Hepatic stellate cell (primary cell): ENCODE measurements at regions not wholly inside any gene's neighbourhood (a gene's known extent, or its start where the extent isn't known, plus 50 kb on each side); places are given as distances from the start of the nearest gene placed in this dataset.

Experiments used
- DNase-seq: peaks from one replicate; pipeline ENCODE4 v3.0.0; 2011; ENCODE audit warnings: low spot score

DNA sequence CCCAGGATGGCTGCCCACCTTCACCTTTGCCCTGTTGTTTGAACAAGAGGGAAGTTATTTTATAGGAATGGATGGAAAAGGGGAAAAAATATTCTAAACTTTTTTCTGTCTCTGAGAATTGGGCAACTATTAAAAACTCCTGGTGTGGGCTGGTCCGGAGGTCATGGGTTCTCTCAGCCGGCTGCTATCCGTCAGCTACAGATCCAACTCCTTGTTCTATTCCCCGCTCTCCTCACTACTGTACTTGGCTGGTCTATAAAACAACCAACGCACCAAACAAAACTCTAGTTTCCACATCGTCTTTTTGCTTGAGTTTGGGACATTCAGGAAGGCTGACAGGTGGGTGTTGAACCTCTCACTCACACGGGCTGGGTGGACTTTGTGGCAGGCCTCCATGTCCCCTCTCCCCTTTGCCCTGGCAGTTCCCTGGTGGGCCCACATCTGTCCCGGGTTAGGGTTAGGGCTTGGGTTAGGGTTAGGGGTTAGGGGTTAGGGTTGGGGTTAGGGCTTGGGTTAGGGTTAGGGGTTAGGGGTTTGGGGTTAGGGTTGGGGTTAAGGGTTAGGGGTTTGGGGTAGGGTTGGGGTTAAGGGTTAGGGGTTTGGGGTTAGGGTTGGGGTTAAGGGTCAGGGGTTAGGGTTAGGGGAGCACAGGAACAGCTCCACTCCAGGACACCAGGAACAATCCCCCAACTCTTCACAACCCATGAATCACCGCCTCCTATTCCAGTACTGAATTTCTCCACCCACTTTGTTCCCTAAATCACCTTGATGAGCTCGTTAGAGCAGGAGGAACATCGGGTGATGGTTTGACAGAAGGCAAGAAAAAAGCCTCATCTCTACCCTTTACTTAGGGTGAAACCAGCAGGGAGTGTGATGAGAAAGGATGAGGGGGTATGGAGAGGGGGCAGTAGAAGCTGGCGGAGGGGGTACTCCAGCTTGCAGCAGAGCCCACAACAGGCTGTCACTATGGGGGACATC, 302.1 kb upstream of the IRX4 start:
- no peak for DNase-seq

DNA sequence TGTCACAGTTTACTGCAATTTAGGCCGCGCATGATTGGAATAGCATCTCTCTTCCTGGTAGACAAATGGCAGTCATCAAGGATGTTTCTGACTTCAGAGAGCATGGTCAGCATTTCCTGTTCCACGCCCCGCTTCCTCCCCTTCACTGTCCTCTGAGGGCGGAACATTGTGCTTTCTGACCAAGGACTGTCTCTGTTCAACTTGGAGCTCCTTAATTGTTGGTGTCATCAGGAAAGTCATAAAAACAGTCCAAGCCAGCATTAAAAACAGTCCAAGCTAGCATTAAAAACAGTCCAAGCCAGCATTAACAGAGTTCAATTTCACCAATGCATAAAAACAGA, 301.3 kb upstream of the IRX4 start:
- DNase-seq, result no peak

DNA sequence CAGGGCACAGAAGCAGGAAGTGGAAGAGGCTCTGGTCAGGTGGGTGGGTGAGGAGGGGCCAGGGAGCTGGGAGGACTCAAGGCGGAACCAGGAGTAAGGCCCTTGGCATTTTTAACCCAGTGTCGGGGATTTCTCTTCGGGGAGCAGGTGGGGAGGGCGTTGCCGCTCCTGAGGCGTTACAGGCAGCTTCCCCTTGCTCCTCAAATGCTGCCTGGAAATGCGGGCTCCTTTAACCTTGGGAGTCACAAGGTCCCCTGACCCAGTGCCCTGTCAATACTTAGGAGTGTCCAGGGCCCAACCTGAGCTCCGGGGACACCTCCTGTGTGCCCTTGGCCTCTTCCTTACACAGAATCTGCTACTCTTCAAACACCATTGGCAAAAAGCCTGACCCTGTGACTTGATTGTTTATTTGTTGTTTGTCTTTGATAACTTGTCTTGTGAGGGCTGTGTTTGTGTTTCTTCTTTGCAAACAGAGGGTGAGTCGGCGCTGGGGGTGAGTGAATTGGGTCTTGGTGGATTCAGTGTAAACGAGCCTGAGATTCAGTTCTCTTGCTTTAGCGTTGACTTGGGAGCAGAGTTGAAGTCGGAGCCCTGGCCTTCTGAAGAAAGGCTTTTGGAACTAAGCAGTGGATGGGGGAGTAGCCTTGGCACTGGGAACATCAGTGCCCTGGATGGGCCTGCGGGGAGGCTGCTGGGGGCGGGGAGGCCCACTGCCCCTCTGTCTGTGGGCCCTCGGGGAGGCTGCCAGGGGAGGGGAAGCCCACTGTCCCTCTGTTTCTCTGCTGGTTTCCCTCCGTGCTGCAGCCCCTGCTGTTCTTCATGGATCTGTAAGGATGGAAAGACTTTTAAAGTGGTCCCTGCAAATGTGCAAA, 300.7 kb upstream of the IRX4 start:
- no peak for DNase-seq

DNA sequence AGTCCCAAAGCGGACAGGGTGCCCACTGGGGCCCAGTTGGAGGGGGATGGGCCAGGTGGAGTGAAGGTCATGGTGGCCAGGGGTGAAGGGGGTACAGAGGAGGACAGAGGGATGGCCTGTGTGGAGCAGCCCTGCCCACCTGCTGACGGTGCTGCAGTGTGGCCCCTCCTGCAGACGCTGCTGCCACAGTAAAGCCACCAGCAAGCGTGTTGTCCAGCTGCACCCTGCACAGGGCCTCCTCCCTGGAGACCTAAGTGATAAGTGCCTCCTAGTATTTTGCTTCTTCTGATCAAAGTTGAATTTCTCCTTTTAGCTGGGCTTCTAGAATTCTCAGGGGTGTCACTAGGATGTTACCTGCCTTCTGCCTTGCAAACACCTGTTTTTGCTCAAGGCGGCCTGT, 299.3 kb upstream of the IRX4 start:
- DNase-seq, result no peak

DNA sequence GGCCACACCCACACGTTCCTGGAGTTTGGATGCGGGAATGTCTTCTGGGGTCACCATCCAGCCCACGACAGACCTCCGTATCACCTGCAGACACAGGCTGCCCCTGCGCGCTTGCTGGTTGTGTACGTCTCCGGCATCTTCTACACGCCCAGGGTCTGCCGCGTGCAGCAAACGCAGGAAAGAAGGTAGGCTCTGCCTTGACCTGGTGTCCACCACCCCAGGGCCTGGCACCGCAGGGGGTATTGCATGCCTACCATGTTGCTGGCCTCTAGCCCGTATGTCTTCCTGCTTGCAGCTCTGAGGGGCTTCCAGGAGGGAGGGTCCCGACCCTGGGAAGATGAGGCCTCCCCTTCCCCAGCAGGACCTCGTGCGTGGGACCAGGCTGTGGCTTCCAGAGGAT, 298.8 kb upstream of the IRX4 start:
- no peak for DNase-seq

DNA sequence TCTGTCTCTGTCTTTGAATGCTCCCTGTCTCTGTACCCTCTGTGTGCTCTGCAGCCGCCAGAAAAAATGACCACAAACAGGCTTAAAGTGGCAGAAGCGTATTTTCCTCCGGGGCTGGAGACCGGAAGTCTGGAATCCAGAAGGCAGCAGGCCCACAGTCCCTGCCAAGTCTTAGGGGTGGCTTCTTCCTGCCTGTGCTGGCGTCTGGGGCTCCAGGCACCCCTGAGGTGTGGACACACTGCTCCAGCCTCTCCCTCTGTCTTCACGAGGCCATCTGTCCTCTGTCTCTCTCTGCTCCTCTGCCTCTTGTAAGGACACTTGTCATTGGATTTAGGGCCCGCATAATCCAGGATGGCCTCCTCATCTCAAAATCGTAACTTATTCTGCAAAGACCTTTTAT, 298.4 kb upstream of the IRX4 start:
- DNase-seq, result no peak

DNA sequence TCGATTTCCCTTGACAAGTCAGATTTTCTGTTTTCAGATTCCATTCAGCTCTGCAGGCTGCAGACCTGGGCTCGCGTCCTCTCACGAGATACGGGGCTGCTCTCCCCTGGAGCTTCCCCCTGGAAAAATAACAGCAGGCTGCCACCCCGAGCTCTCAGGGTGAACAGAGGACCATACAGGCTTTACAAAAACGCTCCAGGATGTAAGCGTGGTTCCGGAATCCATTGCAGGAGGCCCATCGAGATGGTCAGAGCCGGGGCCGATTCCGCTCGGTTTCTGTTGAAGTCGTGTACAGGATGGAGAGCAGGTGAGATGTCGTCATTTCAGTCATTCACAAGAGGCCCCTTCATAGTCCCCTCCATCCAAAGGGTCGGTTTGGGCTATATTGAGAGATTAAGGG, 297.7 kb upstream of the IRX4 start:
- no peak for DNase-seq

DNA sequence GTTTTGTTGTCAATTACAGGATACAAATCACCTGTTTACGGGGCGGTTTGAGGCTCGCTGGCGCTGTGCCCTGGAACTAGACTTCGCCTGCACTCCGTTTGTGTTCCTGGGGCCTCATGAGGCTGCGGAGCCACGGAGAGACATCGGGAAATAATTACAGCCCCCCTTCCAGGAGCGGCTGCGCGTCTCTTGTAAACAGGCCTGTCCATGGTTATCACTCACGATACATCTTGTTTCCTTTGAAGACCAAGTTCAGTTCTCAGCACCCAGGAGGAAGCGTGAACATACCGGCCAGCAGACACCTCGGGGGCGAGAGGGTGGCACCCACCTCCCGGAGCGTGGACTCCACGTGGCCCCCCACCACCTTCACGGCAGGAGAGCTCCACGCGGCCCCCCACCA, 297.1 kb upstream of the IRX4 start:
- no peak for DNase-seq

DNA sequence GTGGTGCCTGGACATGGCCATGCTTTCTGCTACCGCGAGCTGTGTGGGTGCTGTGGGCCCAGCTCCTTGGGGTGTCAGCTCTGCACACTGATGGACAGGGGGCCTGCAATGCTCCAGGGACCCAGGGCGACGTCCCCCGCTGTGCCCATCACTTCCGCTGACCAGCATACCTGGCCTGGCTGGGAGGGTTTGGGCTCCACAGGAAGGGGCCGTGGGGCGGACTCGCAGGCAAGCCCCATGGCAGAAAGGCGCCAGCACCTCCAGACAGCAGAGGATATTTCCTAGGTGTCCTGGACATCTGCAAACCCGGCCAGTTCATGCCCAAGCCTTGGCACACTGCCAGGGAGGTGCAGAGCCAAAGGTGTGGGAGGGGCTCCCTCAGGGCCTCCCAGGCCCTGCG, 295.8 kb upstream of the IRX4 start:
- DNase-seq, result no peak

DNA sequence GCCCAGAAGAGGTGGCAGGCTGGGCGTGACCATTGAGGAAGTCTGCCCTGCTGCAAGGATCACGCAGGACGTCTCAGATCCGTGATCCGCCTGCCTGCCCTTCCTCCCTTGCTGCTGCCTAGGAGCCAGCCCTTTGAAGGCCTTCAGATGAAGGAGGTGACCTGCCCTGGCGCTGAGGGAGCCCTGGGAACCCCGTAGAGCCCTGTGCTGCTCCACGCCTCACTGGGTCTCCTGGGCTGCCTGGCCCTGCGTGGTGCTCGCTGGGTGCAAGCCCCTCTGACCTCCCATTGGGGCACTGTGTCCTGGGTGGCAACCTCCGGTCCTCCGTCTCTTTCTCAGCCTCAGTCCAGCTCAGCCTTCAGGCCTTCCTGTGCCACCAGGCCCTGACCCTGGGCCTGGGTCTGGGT, 295.3 kb upstream of the IRX4 start:
- DNase-seq, result no peak

DNA sequence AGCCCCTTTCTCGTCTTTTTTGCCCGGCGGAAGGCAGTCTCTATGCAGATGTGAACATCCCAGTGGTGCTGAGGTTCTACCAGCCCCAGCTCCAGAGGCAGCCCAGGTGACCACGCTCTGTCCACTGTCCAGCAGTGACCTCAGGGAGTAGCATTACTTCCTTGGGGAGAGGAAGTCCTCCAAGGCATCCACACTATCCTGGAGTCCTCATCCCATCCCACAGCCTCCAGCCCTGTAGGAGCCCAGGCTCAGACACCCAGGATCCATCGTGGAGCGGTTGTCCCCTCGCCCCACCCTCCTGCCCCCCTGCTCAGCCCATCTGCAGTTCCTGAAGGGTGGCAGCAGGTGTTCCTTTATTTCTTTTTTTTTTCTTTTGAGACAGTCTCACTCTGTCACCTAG, 294.5 kb upstream of the IRX4 start:
- no peak for DNase-seq

DNA sequence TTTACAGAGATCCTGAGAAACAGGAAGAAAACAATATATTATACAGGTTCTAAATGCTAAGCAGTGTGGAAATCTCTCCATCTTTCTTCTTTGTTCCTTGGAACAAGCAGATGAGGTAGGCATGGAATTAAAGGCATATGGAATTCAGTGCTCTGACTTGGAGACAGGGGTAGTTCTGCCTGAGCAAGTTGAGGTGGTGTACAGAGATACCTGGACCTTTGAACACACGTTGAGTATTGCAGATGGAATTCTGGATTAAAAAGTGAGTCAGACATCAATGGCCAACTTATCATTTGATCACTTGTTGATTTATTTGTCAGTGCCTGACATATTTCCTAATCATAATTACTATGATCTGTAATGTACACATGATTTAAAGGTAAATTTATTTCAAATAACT, 293.9 kb upstream of the IRX4 start:
- DNase-seq, result no peak

DNA sequence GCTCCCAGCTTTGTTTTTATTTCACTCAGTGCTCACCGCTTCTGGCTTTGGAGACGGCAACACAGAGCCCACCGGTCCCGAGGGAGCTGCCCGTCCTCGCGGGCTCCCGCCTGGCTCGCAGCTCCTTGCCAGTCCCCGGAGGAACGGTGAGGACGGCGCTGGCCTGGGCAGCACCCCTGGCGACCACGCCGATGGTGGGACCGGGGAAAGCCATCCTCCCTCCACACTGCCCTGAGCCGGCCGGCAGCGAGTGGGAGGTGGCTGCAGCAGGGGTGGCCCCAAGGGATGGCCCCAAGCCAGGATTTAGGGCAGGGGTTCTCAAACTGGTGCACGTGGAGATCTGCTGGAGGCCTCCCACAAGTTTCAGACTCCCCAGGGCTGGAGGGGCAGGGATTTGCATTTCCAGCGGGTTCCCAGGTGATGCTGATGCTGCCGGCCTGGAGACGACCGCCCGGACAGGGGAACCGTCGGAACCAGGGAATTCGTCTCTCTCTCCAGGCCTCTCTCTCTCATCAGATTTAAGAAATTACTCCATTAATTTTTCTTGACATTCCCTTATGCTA, 293.2 kb upstream of the IRX4 start:
- no peak for DNase-seq

DNA sequence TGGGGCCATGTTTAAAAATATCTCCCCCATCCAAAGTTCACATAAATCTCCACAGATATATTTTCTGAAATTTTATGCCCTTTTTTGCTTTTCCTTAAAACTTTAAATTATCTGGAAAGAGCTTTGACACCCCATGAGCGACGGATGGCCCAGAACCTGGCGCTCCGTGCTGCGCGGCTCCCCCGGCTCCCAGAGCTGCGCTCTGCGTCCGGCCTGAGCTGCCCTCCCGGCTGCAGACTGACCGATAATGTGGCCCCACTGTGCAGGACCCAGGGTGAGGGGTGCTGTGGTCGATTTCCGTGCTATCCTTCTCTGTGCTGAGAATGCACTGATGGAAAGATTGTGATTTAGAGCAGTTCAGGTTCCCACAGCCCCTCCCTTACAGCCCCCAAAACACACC, 292.3 kb upstream of the IRX4 start:
- no peak for DNase-seq

DNA sequence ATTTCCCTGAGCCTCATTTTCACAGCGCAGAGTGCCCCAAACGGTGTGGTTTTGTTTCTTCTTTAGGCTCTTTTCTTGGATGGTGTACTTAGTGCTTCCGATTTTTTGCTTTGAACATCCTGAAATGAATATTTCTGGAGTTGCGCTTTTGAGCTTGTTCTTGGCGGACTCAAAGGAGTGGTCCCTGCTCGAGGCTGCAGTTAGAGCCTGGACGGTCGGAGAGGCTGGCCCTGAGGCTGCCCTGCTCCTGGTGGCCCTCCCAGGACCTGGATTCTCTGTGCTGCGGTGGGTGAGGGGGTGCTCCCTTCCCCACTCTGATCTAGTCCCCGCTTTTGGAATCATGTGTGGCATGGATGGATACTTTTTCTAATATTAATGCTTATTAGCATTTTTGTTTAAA, 291.8 kb upstream of the IRX4 start:
- DNase-seq, result no peak

DNA sequence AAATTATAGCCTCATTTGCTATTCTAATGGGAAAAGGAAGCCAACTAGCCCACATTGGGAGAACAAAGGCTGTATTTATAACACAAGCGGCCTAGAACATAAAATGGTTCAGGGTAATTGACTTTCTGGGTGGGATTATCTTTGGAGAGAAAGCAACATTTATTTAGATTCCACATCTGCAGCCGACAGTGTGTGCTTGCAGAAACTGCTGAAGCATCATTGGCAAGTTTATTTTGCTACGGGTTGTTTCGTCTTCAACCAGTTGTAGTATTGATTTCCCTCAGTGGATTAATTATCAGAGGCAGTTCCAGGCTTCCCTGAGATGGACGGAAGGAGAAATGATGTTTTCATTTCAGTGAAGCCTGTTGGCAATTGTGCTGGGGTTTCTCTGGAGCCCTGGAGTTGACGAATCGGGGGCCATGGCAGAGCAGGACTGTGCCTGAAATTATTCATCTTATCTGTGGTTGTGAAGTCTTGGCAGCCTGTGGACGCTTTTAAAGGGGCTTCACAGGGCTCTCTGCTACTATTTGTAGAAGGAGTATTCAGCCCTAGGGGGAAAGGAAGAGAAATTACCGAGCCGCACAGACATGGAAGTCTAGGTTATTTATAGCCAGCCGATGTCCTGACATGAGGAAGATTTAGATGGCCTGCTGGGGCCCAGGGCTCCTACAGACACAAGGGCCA, 290.6 kb upstream of the IRX4 start:
- DNase-seq, result no peak

DNA sequence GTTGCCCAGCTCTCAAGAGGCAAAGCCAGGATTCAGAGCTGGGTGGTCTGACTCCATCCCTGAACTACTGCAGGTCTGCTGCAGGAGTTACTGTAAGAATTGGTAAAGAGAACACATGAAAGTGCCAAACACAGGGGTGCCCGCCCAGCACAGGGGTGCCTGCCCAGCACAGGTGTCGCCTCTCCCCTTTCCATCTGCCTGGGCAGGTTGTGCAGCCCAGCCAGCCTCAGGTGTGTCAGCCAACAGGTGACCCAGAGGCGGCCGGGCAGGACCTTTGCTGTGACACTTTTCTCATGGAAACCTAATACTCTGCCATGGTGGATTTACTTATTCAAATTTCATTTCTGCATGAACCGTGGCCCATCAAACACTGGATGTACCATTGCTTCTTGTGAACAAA, 289.7 kb upstream of the IRX4 start:
- DNase-seq, result no peak

DNA sequence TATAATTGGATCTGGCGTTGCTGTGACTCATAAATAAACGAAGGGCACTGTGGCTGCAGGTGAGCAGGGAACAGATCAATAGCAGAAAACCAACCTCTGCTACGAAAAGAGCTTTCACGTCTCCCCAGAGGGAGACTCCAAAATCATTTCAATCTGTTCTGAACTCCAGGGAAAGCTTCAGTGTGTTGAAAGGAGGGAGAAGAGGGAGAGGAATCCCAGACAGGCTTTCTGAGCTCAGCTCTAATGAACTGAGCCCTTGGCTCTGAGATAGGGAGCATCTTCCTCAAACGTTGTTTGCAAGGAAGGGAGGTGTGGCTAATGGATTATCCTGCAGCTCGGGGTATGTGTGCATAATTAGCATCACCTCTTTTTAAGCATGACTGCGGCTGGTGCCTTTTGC, 288.0 kb upstream of the IRX4 start:
- DNase-seq, result no peak

DNA sequence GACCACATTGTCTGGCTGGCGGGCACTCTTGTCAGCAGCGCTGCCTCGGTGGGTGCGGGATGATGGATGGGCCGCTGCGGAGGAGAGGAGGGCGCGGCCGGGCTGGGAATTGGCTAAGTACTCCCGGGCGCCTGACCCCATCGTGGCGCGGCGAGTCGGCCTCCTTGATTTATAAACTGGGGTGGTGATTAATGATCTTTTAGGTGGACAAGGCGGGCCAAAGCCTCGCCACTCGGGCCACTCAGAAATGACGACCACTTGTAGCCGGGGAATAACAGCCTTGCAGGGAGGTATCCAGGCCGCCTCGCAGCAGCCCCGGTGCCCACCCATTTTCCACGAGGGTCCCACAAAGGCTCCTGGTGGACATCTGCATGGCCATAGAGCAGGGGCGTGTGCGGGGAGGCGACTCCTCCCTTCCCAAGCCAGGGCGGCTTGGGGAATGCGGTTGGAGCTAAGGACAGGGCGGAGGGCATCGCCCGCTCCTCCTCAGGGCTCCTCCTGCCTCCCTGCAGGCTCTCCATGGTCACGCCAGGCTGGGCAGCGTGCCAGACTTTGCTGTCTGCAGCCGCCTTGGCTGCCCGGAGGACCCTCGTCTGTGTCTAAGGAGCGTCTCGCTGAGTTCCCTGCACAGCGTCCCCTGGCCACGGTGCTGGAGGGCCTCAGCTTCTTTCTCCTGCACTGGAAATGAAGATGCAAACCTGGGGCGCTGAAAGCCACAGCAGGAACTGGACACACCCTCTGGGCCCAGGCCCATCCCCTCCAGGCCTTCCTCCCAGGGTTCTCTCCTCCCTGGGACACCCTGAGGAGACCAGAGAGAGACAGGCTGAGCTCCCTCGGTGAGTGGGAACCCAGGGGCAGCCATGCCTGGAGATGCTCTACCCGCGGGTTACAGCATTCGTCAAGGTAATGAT, 287.4 kb upstream of the IRX4 start:
- no peak for DNase-seq

DNA sequence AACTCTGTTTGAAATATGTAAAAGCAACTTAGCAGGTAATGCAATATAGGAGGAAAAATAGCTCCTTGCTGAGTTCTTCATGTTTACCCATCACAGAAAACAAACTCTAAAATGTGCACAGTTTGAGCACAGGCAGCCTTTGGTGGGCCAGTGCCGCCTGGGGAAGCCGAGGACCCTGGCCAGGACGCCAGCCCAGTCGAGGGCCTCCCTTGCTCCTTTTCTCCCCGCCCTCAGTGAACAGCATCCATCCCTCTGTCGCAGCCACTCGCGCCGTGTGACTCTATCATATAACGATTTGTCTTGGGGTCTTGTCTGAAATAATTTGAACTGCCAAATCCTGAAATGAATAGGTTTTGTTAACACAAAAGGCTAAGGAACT, 286.7 kb upstream of the IRX4 start:
- no peak for DNase-seq
